GM12891 (cell line): ENCODE measurements at regions not wholly inside any gene's neighbourhood (a gene's known extent, or its start where the extent isn't known, plus 50 kb on each side); places are given as distances from the start of the nearest gene placed in this dataset.

Experiments used
- PAX5 ChIP-seq: IDR thresholded peaks from 2 replicates; pipeline ENCODE4 v1.6.1; 2011; ENCODE audit warnings: low read length, moderate library complexity, mild to moderate bottlenecking; ENCODE audit not compliant: insufficient read depth, severe bottlenecking
- POLR2A ChIP-seq: IDR thresholded peaks from 2 replicates; pipeline ENCODE4 v1.6.1; 2011; ENCODE audit warnings: low read depth, low read length, control low read depth
- POLR2AphosphoS5 ChIP-seq: IDR thresholded peaks from 2 replicates; pipeline ENCODE4 v1.6.1; 2011; ENCODE audit warnings: low read depth, low read length, control low read depth
- POU2F2 ChIP-seq: IDR thresholded peaks from 2 replicates; pipeline ENCODE4 v1.6.1; 2011; ENCODE audit warnings: low read depth, mild to moderate bottlenecking, control low read depth, low read length, moderate library complexity
- SPI1 ChIP-seq: IDR thresholded peaks from 2 replicates; pipeline ENCODE4 v1.6.1; 2011; ENCODE audit warnings: low read depth, low read length, control low read depth
- TAF1 ChIP-seq: IDR thresholded peaks from 2 replicates; pipeline ENCODE4 v1.6.1; 2011; ENCODE audit warnings: low read depth, low read length, control low read depth

- TF ChIP-seq POLR2AphosphoS5 (no peak), TAF1 (no peak), POLR2A (no peak), POU2F2 (no peak), PAX5 (no peak), SPI1 (no peak)
Measured at GRCh38 chr5:51027271-51027670, 356.0 kb upstream of the ISL1 start.
